ENCODE measurements at regions not wholly inside any gene's neighbourhood (a gene's known extent, or its start where the extent isn't known, plus 50 kb on each side); places are given as distances from the start of the nearest gene placed in this dataset.

- intact Hi-C loops (cut with micrococcal nuclease) = no loop called here
- no peak for DNase-seq
- Histone ChIP-seq H3K9me2 (replicated peaks; ENCODE audit: low read length) (no peaks in the 10 kb centered on the region), H3K4me3 (ENCODE audit: low read length) (no peak overlapping the region), H3K9me3 (ENCODE audit: low read length) (no peaks in the 10 kb centered on the region), H3K36me3 (ENCODE audit: low read depth, low read length) (no peaks in the 10 kb centered on the region), H3K79me2 (ENCODE audit: low read length) (no peaks in the 10 kb centered on the region), H4K20me1 (ENCODE audit: low read length) (no peaks in the 10 kb centered on the region), H3K27me3 (ENCODE audit: low read length) (no peaks in the 10 kb centered on the region), H2AFZ (ENCODE audit: low read length) (no peak overlapping the region), H3K4me1 (ENCODE audit: insufficient read depth, low read length) (peaks cover 15% of the 10 kb centered on the region), H3K27ac (ENCODE audit: low read length) (no peak overlapping the region), H3F3A (ENCODE audit: low read length, unreplicated experiment) (no peaks in the 10 kb centered on the region), H3K4me2 (ENCODE audit: low read length) (no peak overlapping the region), H3K9ac (ENCODE audit: low read length) (no peak overlapping the region)
- CTCF ChIA-PET = no interaction called here
- POLR2A ChIA-PET (ENCODE audit: unreplicated experiment) = no interaction called here
- no TSS peak for BruUV-seq (replicated peaks)
- no peak for ATAC-seq
- TF ChIP-seq EZH2 (IDR thresholded peaks at IDR 0.05; ENCODE audit: low read length, unreplicated experiment) (no peak), EZH2phosphoT487 (IDR thresholded peaks at IDR 0.05; ENCODE audit: borderline replicate concordance, low read length) (no peak)
- TF ChIP-seq, protein P1, sequence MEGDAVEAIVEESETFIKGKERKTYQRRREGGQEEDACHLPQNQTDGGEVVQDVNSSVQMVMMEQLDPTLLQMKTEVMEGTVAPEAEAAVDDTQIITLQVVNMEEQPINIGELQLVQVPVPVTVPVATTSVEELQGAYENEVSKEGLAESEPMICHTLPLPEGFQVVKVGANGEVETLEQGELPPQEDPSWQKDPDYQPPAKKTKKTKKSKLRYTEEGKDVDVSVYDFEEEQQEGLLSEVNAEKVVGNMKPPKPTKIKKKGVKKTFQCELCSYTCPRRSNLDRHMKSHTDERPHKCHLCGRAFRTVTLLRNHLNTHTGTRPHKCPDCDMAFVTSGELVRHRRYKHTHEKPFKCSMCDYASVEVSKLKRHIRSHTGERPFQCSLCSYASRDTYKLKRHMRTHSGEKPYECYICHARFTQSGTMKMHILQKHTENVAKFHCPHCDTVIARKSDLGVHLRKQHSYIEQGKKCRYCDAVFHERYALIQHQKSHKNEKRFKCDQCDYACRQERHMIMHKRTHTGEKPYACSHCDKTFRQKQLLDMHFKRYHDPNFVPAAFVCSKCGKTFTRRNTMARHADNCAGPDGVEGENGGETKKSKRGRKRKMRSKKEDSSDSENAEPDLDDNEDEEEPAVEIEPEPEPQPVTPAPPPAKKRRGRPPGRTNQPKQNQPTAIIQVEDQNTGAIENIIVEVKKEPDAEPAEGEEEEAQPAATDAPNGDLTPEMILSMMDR (conservative IDR thresholded peaks at IDR 0.05; ENCODE audit: low read depth, low read length) = no peak
Measured at GRCh38 chr13:85541476-85541875, 257.7 kb downstream of the SLITRK6 start.

- intact Hi-C loops (cut with micrococcal nuclease) = no loop called here
- Histone ChIP-seq H2AFZ (ENCODE audit: low read length) (no peak overlapping the region), H3K4me3 (ENCODE audit: low read length) (no peak overlapping the region), H3K27me3 (ENCODE audit: low read length) (no peaks in the 10 kb centered on the region), H3K79me2 (ENCODE audit: low read length) (no peaks in the 10 kb centered on the region), H3K27ac (ENCODE audit: low read length) (no peak overlapping the region), H4K20me1 (ENCODE audit: low read length) (no peaks in the 10 kb centered on the region), H3K9me2 (replicated peaks; ENCODE audit: low read length) (no peaks in the 10 kb centered on the region), H3K4me2 (ENCODE audit: low read length) (no peak overlapping the region), H3F3A (ENCODE audit: low read length, unreplicated experiment) (no peaks in the 10 kb centered on the region), H3K9ac (ENCODE audit: low read length) (no peak overlapping the region), H3K36me3 (ENCODE audit: low read depth, low read length) (no peaks in the 10 kb centered on the region), H3K4me1 (ENCODE audit: insufficient read depth, low read length) (peaks cover 20% of the 10 kb centered on the region), H3K9me3 (ENCODE audit: low read length) (no peaks in the 10 kb centered on the region)
- POLR2A ChIA-PET (ENCODE audit: unreplicated experiment) = no interaction called here
- BruUV-seq (replicated peaks) = no TSS peak
- TF ChIP-seq EZH2 (IDR thresholded peaks at IDR 0.05; ENCODE audit: low read length, unreplicated experiment) (no peak), EZH2phosphoT487 (IDR thresholded peaks at IDR 0.05; ENCODE audit: borderline replicate concordance, low read length) (no peak)
- TF ChIP-seq, protein P1 (conservative IDR thresholded peaks at IDR 0.05; ENCODE audit: low read depth, low read length) = no peak
- DNase-seq = peak; percentile 22
- CTCF ChIA-PET = no interaction called here
- no peak for ATAC-seq
Measured at GRCh38 chr13:85538957-85539356, 260.3 kb downstream of the SLITRK6 start.

DNA sequence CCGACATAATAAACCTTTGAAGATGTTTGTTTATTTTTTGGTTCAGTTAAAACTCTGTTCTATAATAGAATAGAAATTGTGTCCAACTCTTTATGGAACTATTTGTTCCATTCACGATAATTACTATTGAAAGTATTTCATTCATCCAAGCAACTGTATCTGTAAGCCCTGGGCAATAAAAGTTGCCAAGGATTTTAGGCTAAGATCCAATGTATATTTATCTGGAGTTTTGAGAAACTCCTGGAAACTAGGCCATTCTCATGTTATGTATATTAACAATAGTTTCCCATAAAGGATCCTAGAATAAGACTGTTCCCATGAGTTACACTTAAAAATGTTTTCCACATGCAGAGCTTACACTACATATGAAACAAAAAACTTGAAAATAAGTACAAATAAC lies 261.6 kb downstream of the SLITRK6 start:
- ATAC-seq (no peak), DNase-seq (no peak)
- H2AFZ ChIP-seq (ENCODE audit: low read length) = no peak overlapping the region
- no TSS peak for BruUV-seq (replicated peaks)
- no peaks in the 10 kb centered on the region for H3K36me3 ChIP-seq (ENCODE audit: low read depth, low read length)
- intact Hi-C loops (cut with micrococcal nuclease) = no loop called here
- ChIA-PET CTCF (no interaction called here), POLR2A (ENCODE audit: unreplicated experiment) (no interaction called here)
- no peaks in the 10 kb centered on the region for H4K20me1 ChIP-seq (ENCODE audit: low read length)
- no peaks in the 10 kb centered on the region for H3K27me3 ChIP-seq (ENCODE audit: low read length)
- H3K4me2 ChIP-seq (ENCODE audit: low read length) = no peak overlapping the region
- TF ChIP-seq, protein P1 (conservative IDR thresholded peaks at IDR 0.05; ENCODE audit: low read depth, low read length) = no peak
- no peak for TF ChIP-seq EZH2phosphoT487 (IDR thresholded peaks at IDR 0.05; ENCODE audit: borderline replicate concordance, low read length)
- no peak for TF ChIP-seq EZH2 (IDR thresholded peaks at IDR 0.05; ENCODE audit: low read length, unreplicated experiment)
- H3K9me3 ChIP-seq (ENCODE audit: low read length) = no peaks in the 10 kb centered on the region
- H3K9ac ChIP-seq (ENCODE audit: low read length) = no peak overlapping the region
- H3K27ac ChIP-seq (ENCODE audit: low read length) = no peak overlapping the region
- no peak overlapping the region for H3K4me3 ChIP-seq (ENCODE audit: low read length)
- no peaks in the 10 kb centered on the region for H3F3A ChIP-seq (ENCODE audit: low read length, unreplicated experiment)
- H3K4me1 ChIP-seq (ENCODE audit: insufficient read depth, low read length) = peaks cover 14% of the 10 kb centered on the region
- H3K9me2 ChIP-seq (replicated peaks; ENCODE audit: low read length) = no peaks in the 10 kb centered on the region
- no peaks in the 10 kb centered on the region for H3K79me2 ChIP-seq (ENCODE audit: low read length)
